ENCODE measurements at regions not wholly inside any gene's neighbourhood (a gene's known extent, or its start where the extent isn't known, plus 50 kb on each side); places are given as distances from the start of the nearest gene placed in this dataset.

DNA sequence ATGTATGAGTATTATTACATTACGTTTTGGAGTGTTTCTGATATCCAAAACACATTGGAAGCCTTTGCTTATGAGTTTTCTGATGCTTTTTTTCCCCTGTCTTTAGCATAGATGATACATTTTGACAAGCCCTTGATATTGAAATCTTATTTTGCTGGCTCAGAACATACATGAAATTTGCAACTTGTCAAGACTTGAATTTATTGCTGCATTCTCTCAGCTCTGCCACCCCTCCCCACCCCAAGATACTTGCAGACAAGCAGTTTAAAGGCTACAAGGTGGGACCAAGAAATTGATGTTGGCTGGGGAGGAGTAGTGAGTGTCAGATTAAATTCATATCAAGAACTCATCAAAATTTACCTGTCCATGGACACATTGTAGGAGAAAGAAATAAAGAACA is 160.2 kb downstream of the GJA1 start:
- 40% methylated on average over 1 of the region's 1 CpG for WGBS

DNA sequence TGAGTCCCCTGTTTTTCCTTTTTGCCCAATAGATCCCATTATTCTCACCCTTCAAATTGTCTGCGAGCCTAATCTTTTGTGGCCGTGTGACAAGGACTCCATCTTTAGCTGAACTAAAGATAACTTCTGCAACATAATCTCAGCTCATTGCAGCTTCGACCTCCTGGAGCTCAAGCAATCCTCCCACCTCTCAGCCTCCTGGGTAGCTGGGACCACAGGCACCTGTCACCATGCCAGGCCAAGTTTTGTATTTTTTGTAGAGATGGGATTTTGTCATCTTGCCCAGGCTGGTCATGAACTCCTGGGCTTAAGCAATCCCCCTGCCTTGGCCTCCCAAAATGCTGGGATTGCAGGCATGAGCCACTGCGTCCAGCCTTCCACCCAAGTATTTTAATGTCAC is 161.0 kb downstream of the GJA1 start:
- Histone ChIP-seq H3K9ac (ENCODE audit: low read depth in 1 of 2, low read length in 2 of 2) (no peak overlapping the region), H3K4me1 (ENCODE audit: control insufficient read depth in 4 of 4, insufficient read depth in 4 of 4, low read length in 3 of 4) (no peaks in the 10 kb centered on the region), H3K27me3 (ENCODE audit: control insufficient read depth in 4 of 4, insufficient read depth in 4 of 4, low read length in 3 of 4) (no peaks in the 10 kb centered on the region), H3K36me3 (ENCODE audit: control insufficient read depth in 4 of 4, insufficient read depth in 3 of 4, low read depth in 1 of 4, low read length in 3 of 4) (no peaks in the 10 kb centered on the region), H3K4me3 (ENCODE audit: low read depth in 1 of 3, low read length in 3 of 3) (no peak overlapping the region), H3K27ac (ENCODE audit: low read depth in 1 of 2, low read length in 2 of 2) (no peak overlapping the region), H3K9me3 (ENCODE audit: control insufficient read depth in 4 of 4, low read length in 3 of 4) (peaks cover 0 to 2% (median 0%) of the 10 kb centered on the region in 4 donors)
- TF ChIP-seq ATF3 (IDR thresholded peaks at IDR 0.05) (no peak), HNF4A (conservative IDR thresholded peaks at IDR 0.05) (no peak), RAD21 (IDR thresholded peaks at IDR 0.05) (no peak), HNF4G (IDR thresholded peaks at IDR 0.05) (no peak), TAF1 (conservative IDR thresholded peaks at IDR 0.05) (no peak), EGR1 (IDR thresholded peaks at IDR 0.05; ENCODE audit: low read depth in 2 of 2) (no peak), SP1 (IDR thresholded peaks at IDR 0.05) (no peak), CTCF (IDR thresholded peaks at IDR 0.05; ENCODE audit: low read depth, low read length, missing input control) (no peak), JUND (IDR thresholded peaks at IDR 0.05) (no peak), NR2F2 (IDR thresholded peaks at IDR 0.05) (no peak), GABPA (IDR thresholded peaks at IDR 0.05 in 1 of 2, conservative IDR thresholded peaks at IDR 0.05 in 1 of 2) (no peak), YY1 (IDR thresholded peaks at IDR 0.05) (no peak)
- TF ChIP-seq, protein P1, sequence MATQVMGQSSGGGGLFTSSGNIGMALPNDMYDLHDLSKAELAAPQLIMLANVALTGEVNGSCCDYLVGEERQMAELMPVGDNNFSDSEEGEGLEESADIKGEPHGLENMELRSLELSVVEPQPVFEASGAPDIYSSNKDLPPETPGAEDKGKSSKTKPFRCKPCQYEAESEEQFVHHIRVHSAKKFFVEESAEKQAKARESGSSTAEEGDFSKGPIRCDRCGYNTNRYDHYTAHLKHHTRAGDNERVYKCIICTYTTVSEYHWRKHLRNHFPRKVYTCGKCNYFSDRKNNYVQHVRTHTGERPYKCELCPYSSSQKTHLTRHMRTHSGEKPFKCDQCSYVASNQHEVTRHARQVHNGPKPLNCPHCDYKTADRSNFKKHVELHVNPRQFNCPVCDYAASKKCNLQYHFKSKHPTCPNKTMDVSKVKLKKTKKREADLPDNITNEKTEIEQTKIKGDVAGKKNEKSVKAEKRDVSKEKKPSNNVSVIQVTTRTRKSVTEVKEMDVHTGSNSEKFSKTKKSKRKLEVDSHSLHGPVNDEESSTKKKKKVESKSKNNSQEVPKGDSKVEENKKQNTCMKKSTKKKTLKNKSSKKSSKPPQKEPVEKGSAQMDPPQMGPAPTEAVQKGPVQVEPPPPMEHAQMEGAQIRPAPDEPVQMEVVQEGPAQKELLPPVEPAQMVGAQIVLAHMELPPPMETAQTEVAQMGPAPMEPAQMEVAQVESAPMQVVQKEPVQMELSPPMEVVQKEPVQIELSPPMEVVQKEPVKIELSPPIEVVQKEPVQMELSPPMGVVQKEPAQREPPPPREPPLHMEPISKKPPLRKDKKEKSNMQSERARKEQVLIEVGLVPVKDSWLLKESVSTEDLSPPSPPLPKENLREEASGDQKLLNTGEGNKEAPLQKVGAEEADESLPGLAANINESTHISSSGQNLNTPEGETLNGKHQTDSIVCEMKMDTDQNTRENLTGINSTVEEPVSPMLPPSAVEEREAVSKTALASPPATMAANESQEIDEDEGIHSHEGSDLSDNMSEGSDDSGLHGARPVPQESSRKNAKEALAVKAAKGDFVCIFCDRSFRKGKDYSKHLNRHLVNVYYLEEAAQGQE (IDR thresholded peaks at IDR 0.05): no peak
- TF ChIP-seq, protein P2, sequence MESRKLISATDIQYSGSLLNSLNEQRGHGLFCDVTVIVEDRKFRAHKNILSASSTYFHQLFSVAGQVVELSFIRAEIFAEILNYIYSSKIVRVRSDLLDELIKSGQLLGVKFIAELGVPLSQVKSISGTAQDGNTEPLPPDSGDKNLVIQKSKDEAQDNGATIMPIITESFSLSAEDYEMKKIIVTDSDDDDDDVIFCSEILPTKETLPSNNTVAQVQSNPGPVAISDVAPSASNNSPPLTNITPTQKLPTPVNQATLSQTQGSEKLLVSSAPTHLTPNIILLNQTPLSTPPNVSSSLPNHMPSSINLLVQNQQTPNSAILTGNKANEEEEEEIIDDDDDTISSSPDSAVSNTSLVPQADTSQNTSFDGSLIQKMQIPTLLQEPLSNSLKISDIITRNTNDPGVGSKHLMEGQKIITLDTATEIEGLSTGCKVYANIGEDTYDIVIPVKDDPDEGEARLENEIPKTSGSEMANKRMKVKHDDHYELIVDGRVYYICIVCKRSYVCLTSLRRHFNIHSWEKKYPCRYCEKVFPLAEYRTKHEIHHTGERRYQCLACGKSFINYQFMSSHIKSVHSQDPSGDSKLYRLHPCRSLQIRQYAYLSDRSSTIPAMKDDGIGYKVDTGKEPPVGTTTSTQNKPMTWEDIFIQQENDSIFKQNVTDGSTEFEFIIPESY (IDR thresholded peaks at IDR 0.05): no peak
- no peak for DNase-seq (ENCODE audit: low spot score)
- WGBS: 77% methylated on average over 4 of the region's 4 CpGs

More for the DNA sequence above, 160.2 kb downstream of the GJA1 start:
- no peak for TF ChIP-seq HNF4A (conservative IDR thresholded peaks at IDR 0.05)
- TF ChIP-seq SP1 (IDR thresholded peaks at IDR 0.05): no peak
- TF ChIP-seq RXRA (IDR thresholded peaks at IDR 0.05): no peak
- TF ChIP-seq FOXA2 (IDR thresholded peaks at IDR 0.05): no peak
- no peak for TF ChIP-seq FOXA1 (IDR thresholded peaks at IDR 0.05)
- TF ChIP-seq, protein P3, sequence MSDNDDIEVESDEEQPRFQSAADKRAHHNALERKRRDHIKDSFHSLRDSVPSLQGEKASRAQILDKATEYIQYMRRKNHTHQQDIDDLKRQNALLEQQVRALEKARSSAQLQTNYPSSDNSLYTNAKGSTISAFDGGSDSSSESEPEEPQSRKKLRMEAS (IDR thresholded peaks at IDR 0.05): no peak
- no peak for TF ChIP-seq HNF4G (IDR thresholded peaks at IDR 0.05)
- TF ChIP-seq, protein P1 (IDR thresholded peaks at IDR 0.05): no peak
- no peak for TF ChIP-seq NR2F2 (IDR thresholded peaks at IDR 0.05)
- no peak for TF ChIP-seq JUND (IDR thresholded peaks at IDR 0.05)
- no peak for TF ChIP-seq EGR1 (IDR thresholded peaks at IDR 0.05; ENCODE audit: low read depth in 2 of 2)
- no peak for DNase-seq (ENCODE audit: low spot score)
- Histone ChIP-seq H3K27me3 (ENCODE audit: control insufficient read depth in 4 of 4, insufficient read depth in 4 of 4, low read length in 3 of 4) (no peaks in the 10 kb centered on the region), H3K9ac (ENCODE audit: low read depth in 1 of 2, low read length in 2 of 2) (no peak overlapping the region), H3K4me1 (ENCODE audit: control insufficient read depth in 4 of 4, insufficient read depth in 4 of 4, low read length in 3 of 4) (no peaks in the 10 kb centered on the region), H3K36me3 (ENCODE audit: control insufficient read depth in 4 of 4, insufficient read depth in 3 of 4, low read depth in 1 of 4, low read length in 3 of 4) (no peaks in the 10 kb centered on the region), H3K27ac (ENCODE audit: low read depth in 1 of 2, low read length in 2 of 2) (no peak overlapping the region), H3K4me3 (ENCODE audit: low read depth in 1 of 3, low read length in 3 of 3) (no peak overlapping the region), H3K9me3 (ENCODE audit: control insufficient read depth in 4 of 4, low read length in 3 of 4) (peaks cover 0 to 2% (median 0%) of the 10 kb centered on the region in 4 donors)

Measured in liver (tissue), 8 donors.